ENCODE measurements at regions not wholly inside any gene's neighbourhood (a gene's known extent, or its start where the extent isn't known, plus 50 kb on each side); places are given as distances from the start of the nearest gene placed in this dataset.

DNA sequence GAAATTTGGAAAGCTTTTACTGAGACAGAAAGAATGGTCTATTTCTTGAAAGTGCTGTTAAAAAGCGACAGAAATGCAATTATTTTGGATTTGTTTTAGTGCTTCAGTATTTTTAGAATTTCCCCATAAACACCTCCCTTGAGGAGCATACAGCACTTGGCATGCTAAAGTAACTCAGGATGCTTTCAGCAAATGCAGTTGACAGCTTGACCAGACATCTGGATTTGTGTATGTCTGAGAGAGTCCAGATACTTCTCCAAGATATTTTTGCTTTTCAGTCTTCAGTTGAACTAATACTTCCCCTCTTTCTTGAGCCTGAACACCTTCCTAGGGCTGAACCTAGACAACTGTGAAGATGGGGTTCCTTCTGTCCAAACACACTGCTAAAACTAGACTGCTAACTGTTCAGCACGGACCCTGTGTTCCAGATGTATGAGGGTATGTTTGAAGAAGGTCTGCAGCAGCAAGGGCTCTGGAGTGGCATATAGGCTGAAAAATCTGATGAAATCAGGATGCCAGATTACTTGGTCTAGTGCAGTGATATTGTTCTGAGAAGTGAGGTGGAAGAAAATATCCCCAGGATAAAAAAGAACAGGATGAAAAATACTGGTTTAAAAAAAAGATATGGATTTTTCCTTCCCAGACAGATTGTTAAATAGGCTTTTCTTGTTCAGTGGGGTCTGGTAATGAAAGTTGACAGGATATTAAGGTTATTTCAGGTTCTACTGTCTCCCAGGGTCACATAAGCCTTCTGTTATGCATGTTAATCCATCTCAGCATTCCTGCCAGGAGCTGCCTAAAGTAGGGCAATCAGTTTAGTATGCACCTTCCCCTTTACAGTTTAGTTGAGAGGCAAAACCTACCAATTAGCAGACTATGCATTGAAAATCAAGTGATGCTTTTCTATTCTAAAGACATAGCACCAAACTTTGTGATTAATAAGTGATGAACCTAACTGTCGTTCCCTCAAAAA lies 516.9 kb upstream of the TBL1XR1 start:
- TF ChIP-seq SIN3A (IDR thresholded peaks at IDR 0.05; ENCODE audit: borderline replicate concordance, insufficient read depth, low read length) (no peak), REST (IDR thresholded peaks at IDR 0.05; ENCODE audit: insufficient read depth in 1 of 2, low read depth in 2 of 2, low read length in 2 of 2) (no peak), POLR2AphosphoS5 (IDR thresholded peaks at IDR 0.05; ENCODE audit: low read depth, low read length) (no peak), FOXP2 (optimal IDR thresholded peaks at IDR 0.05; ENCODE audit: borderline replicate concordance, extremely low read depth, extremely low read length, insufficient read depth) (no peak), TAF1 (IDR thresholded peaks at IDR 0.05; ENCODE audit: borderline replicate concordance, insufficient read depth, low read length) (no peak)

- TF ChIP-seq REST (IDR thresholded peaks at IDR 0.05; ENCODE audit: insufficient read depth in 1 of 2, low read depth in 2 of 2, low read length in 2 of 2) (no peak), TAF1 (IDR thresholded peaks at IDR 0.05; ENCODE audit: borderline replicate concordance, insufficient read depth, low read length) (no peak), SIN3A (IDR thresholded peaks at IDR 0.05; ENCODE audit: borderline replicate concordance, insufficient read depth, low read length) (no peak), POLR2AphosphoS5 (IDR thresholded peaks at IDR 0.05; ENCODE audit: low read depth, low read length) (no peak), FOXP2 (optimal IDR thresholded peaks at IDR 0.05; ENCODE audit: borderline replicate concordance, extremely low read depth, extremely low read length, insufficient read depth) (no peak)
Observed at GRCh38 chr3:177714945-177715344, 517.7 kb upstream of the TBL1XR1 start.

DNA sequence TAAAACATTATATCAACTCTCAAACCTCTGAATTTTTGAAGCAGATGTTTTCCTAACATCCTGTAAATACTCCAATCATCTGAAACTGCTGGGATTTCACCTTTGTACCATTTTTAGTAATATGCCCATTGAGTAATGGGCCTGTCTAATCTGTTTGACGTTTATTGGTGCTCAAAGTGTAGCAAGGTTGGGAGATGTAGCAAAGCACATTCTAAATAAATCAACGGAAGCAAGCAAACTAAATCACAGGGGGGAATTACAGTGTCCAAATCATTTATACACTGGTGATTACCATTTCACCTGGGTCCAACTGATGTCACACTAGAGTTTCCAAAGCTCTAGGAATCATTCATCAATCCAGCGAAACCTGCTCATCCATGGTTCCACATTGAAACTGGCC lies 518.7 kb upstream of the TBL1XR1 start:
- TF ChIP-seq SIN3A (IDR thresholded peaks at IDR 0.05; ENCODE audit: borderline replicate concordance, insufficient read depth, low read length) = no peak
- no peak for TF ChIP-seq TAF1 (IDR thresholded peaks at IDR 0.05; ENCODE audit: borderline replicate concordance, insufficient read depth, low read length)
- no peak for TF ChIP-seq POLR2AphosphoS5 (IDR thresholded peaks at IDR 0.05; ENCODE audit: low read depth, low read length)
- no peak for TF ChIP-seq REST (IDR thresholded peaks at IDR 0.05; ENCODE audit: insufficient read depth in 1 of 2, low read depth in 2 of 2, low read length in 2 of 2)
- no peak for TF ChIP-seq FOXP2 (optimal IDR thresholded peaks at IDR 0.05; ENCODE audit: borderline replicate concordance, extremely low read depth, extremely low read length, insufficient read depth)

GRCh38 chr3:177721864-177722785 lies 524.8 kb upstream of the TBL1XR1 start:
- TF ChIP-seq SIN3A (IDR thresholded peaks at IDR 0.05; ENCODE audit: borderline replicate concordance, insufficient read depth, low read length) (no peak), POLR2AphosphoS5 (IDR thresholded peaks at IDR 0.05; ENCODE audit: low read depth, low read length) (no peak), FOXP2 (optimal IDR thresholded peaks at IDR 0.05; ENCODE audit: borderline replicate concordance, extremely low read depth, extremely low read length, insufficient read depth) (no peak)

- no peak for TF ChIP-seq FOXP2 (optimal IDR thresholded peaks at IDR 0.05; ENCODE audit: borderline replicate concordance, extremely low read depth, extremely low read length, insufficient read depth)
- no peak for TF ChIP-seq REST (IDR thresholded peaks at IDR 0.05; ENCODE audit: insufficient read depth in 1 of 2, low read depth in 2 of 2, low read length in 2 of 2)
- no peak for TF ChIP-seq POLR2AphosphoS5 (IDR thresholded peaks at IDR 0.05; ENCODE audit: low read depth, low read length)
Observed at GRCh38 chr3:177724020-177724638, 526.8 kb upstream of the TBL1XR1 start.
